HG03039 (cell line): ENCODE measurements at regions not wholly inside any gene's neighbourhood (a gene's known extent, or its start where the extent isn't known, plus 50 kb on each side); places are given as distances from the start of the nearest gene placed in this dataset.
"Not testable (repeated sequence)": the region's sequence is repeated elsewhere in the genome, so short reads cannot be mapped to it uniquely, and the experiment has no call there.

Experiments
- ATAC-seq: cut with Tn5 transposase; IDR thresholded peaks from one replicate; pipeline ENCODE4 v1.9.1; 2021; ENCODE audit warnings: mild to moderate bottlenecking, moderate library complexity; ENCODE audit not compliant: unreplicated experiment

DNA sequence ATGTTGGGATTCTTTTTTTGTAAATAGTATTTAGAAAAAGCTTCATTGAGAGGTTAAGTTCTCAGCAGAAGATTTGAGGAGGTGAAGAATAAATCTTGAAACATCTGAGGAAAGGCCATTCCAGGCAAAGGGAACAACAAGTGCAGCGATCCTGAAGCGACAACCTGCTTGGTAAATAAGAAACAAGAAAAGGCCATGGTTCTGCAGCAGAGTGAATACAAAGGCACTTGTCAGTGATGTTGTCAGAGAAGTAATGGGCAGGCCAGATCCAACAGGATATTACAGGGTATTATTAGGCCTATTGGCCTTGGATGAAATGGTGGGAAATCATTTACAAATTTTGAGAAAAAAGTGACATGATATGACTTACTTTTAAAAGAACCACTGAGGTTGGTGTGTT lies 960.0 kb downstream of the PLA2G4A start:
- ATAC-seq = no peak

GRCh38 chr1:187790724-187791123 lies 962.0 kb downstream of the PLA2G4A start:
- no peak for ATAC-seq

DNA sequence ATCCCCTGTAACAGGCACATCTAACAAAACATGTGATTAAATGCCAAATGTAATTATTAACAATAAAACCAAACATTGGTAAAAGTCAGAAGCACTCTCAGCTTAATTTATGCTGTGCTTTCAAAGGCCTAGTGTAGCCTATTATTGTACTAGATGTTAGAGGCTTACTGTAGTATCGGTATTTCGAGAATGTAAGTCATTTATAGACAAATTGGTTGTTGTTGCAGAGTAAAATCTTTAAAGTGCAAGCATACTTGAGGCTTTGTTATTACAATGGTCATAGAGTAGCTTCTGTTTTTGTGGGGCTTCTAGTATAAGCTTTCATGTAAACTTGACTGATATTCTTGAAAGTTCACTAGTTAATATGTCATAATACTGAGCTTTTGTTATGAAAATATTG lies 965.8 kb downstream of the PLA2G4A start:
- no peak for ATAC-seq

DNA sequence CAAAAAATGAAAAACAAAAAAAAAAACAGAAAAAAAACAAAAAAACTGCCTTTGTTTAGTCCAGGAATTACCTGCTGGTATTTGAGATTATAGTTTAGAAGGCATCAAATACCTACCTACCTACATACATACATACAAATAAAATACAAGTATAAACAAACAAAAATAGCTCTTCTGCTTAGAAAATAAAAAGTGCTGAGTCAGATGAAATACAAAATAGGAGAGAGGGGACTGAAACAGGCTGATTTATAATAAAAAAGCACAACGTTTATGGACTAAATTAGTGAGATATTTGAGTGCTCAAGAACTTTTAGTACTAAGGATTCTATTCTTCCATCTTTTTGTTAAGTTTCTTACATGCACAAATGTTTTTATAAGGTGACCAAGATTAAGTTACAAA lies 980.8 kb downstream of the PLA2G4A start:
- ATAC-seq = no peak

GRCh38 chr1:187816646-187817045 lies 987.9 kb downstream of the PLA2G4A start:
- ATAC-seq = no peak

- ATAC-seq = no peak
Observed at GRCh38 chr1:187817782-187818181, 989.0 kb downstream of the PLA2G4A start.

DNA sequence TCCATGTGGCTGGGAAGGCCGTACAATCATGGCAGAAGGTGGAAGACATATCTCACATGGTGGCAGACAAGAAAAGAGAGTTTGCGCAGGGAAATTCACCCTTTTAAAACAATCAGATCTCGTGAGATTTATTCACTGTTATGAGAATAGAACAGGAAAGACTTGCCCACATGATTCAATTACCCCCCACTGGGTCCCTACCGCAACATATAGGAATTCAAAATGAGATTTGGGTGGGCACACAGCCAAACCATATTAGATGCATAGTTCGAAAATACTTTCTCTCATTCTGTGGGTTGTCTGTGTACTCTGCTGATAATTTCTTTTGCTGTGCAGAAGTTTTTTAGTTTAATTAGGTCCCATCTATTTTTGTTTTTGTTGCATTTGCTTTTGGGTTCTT lies 990.3 kb downstream of the PLA2G4A start:
- ATAC-seq = no peak

DNA sequence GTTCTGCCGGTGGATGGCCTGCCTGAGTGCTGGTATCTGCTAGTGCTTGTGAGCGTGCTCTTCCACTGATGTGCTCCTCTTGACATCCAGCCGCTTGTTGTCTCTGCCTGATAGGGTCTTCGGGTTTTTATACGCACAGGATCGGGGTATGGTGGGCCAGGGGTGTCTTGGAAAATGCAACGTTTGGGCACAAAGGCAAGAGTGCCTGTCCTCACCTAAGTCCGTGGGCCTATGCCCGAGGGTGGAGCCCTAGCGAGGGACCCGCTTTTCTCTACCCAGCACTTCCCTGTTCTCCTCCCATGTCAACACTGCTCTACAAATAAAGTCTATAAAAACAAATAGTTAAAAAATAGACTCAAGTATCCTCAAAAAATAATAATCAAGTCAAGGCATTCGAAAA lies 1007.8 kb downstream of the PLA2G4A start:
- no peak for ATAC-seq

DNA sequence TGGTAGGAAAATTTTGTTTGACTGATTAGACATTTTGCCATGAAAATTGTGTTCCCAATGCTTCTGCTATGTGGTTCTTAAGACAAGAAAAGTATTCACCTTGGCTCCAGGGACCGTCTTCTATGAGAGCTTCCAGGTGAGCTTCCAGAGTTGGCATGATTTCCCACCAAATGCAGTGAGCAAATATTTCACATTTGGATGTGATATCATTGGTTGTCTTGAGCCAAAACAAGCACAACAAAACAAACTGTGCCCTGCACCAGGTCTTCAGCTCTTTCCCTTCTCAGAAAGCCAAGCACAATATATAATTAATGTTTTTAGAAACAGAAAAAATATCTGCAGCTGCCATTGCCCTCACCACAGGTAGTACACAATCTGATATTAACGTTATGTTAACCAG lies 1009.0 kb downstream of the PLA2G4A start:
- ATAC-seq = no peak

- ATAC-seq = no peak
Observed at GRCh38 chr1:187838335-187839293, 1009.9 kb downstream of the PLA2G4A start.

DNA sequence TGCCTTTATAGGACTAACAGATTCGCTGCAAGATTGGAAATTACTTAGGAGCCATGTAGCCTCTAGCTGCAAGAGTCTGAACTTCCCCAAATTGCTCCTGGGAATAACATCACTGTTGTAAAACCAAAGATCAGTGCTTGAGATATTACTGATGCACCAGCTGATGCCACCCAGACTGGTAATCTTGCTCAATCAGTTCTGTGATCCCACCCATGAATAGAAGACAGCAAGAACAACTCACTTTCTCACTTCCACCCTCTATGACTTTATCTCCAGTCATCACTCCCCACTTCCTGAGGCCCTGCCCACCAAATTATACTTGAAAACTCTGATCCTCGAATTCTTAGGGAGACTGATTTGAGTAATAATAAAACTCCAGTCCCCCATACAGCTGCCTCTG lies 1011.1 kb downstream of the PLA2G4A start:
- ATAC-seq = no peak

- no peak for ATAC-seq
Observed at GRCh38 chr1:187840557-187840956, 1011.8 kb downstream of the PLA2G4A start.

- no peak for ATAC-seq
Observed at GRCh38 chr1:187842406-187843165, 1013.8 kb downstream of the PLA2G4A start.

DNA sequence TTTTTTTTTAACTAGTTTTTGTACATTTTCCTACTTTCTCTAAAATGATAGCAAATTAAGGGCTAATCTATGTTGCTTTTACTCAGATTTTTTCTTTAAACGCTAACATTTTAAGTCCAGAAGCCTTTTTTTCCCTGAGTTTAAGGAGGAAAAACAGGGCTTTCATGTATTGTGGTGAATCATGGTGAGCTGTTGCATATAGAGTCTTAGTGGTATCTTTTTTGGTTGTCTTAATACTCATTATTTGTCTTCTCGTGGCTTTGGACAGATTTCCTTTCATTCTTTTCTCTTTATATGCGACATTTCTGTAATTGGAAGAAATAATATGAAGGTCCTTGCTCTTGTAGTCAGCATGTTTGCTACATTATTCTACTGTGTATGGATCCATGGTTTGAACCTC lies 1015.6 kb downstream of the PLA2G4A start:
- ATAC-seq = no peak

DNA sequence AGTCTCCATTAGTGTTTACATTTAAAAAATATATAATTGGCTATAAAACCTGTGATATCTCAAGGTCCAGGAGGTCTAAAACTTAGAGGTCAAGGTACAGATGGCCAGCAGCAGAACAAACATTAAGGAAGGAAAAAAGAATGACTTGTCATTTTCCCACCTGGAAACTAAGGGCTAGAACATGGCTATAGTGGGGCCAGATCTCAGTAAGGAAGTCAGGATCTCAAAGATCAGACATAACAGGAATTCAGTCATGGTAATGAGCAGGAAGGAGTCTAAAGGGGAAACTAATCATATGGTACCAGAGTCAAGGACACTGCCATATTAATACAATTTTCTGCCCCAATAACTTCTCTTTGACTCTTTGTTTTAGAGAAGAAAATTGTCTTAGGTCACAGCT lies 1018.8 kb downstream of the PLA2G4A start:
- ATAC-seq = no peak

GRCh38 chr1:187848321-187848720 lies 1019.6 kb downstream of the PLA2G4A start:
- ATAC-seq = no peak

DNA sequence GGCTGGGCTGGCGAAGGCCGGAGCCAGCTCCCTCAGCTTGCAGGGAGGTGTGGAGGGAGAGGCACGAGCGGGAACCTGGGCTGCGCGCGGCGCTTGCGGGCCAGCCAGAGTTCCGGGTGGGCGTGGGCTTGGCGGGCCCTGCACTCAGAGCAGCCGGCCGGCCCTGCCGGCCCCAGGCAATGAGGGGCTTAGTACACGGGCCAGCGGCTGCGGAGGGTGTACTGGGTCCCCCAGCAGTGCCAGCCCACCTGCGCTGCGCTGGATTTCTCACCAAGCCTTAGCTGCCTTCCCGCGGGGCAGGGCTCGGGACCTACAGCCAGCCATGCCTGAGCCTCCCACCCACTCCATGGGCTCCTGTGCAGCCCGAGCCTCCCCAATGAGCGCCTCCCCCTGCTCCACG lies 1021.4 kb downstream of the PLA2G4A start:
- not testable (repeated sequence) for ATAC-seq

DNA sequence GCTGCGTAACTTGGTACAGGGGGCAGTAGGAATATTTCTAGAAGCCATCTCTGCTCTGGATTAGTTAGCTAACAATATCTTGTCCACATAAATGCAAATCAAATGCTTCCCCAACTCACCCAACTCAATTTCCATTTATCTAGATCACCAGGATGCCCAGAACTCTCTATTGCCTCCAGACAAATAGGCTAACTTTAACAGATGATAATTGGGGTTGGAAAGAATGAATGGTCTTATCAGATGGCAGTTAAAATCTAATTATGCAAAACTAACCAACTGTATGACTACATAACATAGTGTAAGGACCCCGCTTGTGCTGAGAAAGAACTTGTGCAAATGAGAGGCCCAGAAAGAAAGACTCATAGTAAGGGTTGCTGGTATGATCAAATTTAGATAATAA lies 1024.8 kb downstream of the PLA2G4A start:
- no peak for ATAC-seq

GRCh38 chr1:187854457-187854856 lies 1025.7 kb downstream of the PLA2G4A start:
- ATAC-seq = no peak

DNA sequence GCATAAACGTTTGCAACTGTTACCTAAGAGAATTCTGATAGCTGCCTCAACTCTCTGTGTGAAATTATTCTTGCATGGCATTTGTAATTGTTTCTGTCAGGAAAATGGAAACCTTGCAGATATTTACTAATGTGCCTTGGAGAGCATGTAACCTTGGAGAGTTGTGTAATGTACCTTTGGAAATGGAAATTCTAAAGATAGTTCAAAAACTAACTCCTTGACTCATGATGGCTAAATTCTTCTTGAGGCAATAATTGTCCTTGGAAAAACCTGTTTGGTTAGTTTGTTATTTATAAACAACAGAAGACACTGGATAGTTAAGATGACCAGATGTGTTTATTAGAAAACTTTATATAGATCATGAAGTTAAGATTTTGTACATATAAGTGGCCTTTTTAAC lies 1033.8 kb downstream of the PLA2G4A start:
- no peak for ATAC-seq

- ATAC-seq = no peak
Observed at GRCh38 chr1:187870552-187870951, 1041.8 kb downstream of the PLA2G4A start.
